Naive thymus-derived CD4-positive, alpha-beta T cell (primary cell): ENCODE measurements at regions not wholly inside any gene's neighbourhood (a gene's known extent, or its start where the extent isn't known, plus 50 kb on each side); places are given as distances from the start of the nearest gene placed in this dataset.

Experiments used
- ATAC-seq: fragments of 150-1000 bp; cut with Tn5 transposase; 2 replicates; pipeline ENCODE4 v1.10.0; 2021; ENCODE audit warnings: mild to moderate bottlenecking, moderate library complexity
- CTCF ChIA-PET: fragments of 350-600 bp; sonication (Branson Sonifier 250); formaldehyde crosslinking; loops from one replicate; lab custom pipeline; 2021; ENCODE audit warnings: antibody characterized with exemption; lab: Charles Lee
- POLR2A ChIA-PET: fragments of 350-600 bp; sonication (Branson Sonifier 250); formaldehyde crosslinking; loops from one replicate; lab custom pipeline; 2021; ENCODE audit warnings: antibody characterized with exemption, inconsistent platforms; lab: Charles Lee
- DNase-seq, 9 donors: peaks; one replicate each; pipeline versions ENCODE4 v3.0.0 to v3.0.0-alpha.2; 2020 to 2022; ENCODE audit warnings: mixed read lengths in 1 of 9
- H3K27ac ChIP-seq: one replicate; pipeline ENCODE4 v1.7.0; 2013; ENCODE audit warnings: mild to moderate bottlenecking, low read depth, low read length, moderate library complexity
- H3K27me3 ChIP-seq, 2 donors: one replicate each; pipeline ENCODE4 v1.7.0; 2013; ENCODE audit warnings: low read length in 2 of 2, mild to moderate bottlenecking in 2 of 2, moderate library complexity in 2 of 2; ENCODE audit not compliant: control insufficient read depth in 2 of 2, insufficient read depth in 2 of 2
- H3K36me3 ChIP-seq, 3 experiments: 1 replicate in 2 of 3; 2 replicates in 1 of 3; pipeline ENCODE4 v1.7.0; 2013; ENCODE audit warnings: low read length in 3 of 3, mild to moderate bottlenecking in 3 of 3, moderate library complexity in 1 of 3; ENCODE audit not compliant: insufficient read depth in 3 of 3, control insufficient read depth in 2 of 3
- H3K4me1 ChIP-seq, 2 donors: one replicate each; pipeline ENCODE4 v1.7.0; 2013; ENCODE audit warnings: low read length in 2 of 2, mild to moderate bottlenecking in 2 of 2, moderate library complexity in 1 of 2; ENCODE audit not compliant: control insufficient read depth in 2 of 2, insufficient read depth in 2 of 2
- H3K4me3 ChIP-seq: 2 replicates; pipeline ENCODE4 v1.7.0; 2013; ENCODE audit warnings: mild to moderate bottlenecking, low read length
- H3K9me3 ChIP-seq, 3 experiments: 1 replicate in 2 of 3; 2 replicates in 1 of 3; pipeline ENCODE4 v1.7.0; 2013; ENCODE audit warnings: low read length in 3 of 3; ENCODE audit not compliant: control insufficient read depth in 2 of 3
- H3K27ac Mint-ChIP-seq, 9 donors: one replicate each; pipeline ENCODE4 v1.8.0; 2020 to 2022; ENCODE audit warnings: mixed read lengths in 9 of 9, mild to moderate bottlenecking in 8 of 9, moderate library complexity in 5 of 9, inconsistent platforms in 2 of 9
- H3K27me3 Mint-ChIP-seq, 5 donors: one replicate each; pipeline ENCODE4 v1.8.0; 2021 to 2022; ENCODE audit warnings: mixed read lengths in 5 of 5, mild to moderate bottlenecking in 1 of 5
- H3K36me3 Mint-ChIP-seq, 5 donors: one replicate each; pipeline ENCODE4 v1.8.0; 2020 to 2022; ENCODE audit warnings: mixed read lengths in 5 of 5, mild to moderate bottlenecking in 3 of 5, inconsistent platforms in 1 of 5
- H3K4me1 Mint-ChIP-seq, 7 donors: one replicate each; pipeline ENCODE4 v1.8.0; 2020 to 2022; ENCODE audit warnings: mixed read lengths in 7 of 7, mild to moderate bottlenecking in 3 of 7, inconsistent platforms in 1 of 7
- H3K4me3 Mint-ChIP-seq, 10 donors: one replicate each; pipeline ENCODE4 v1.8.0; 2020 to 2022; ENCODE audit warnings: mild to moderate bottlenecking in 10 of 10, mixed read lengths in 10 of 10, moderate library complexity in 6 of 10, inconsistent platforms in 2 of 10
- H3K9me3 Mint-ChIP-seq, 11 donors: one replicate each; pipeline ENCODE4 v1.8.0; 2020 to 2022; ENCODE audit warnings: mixed read lengths in 11 of 11, mild to moderate bottlenecking in 4 of 11, inconsistent platforms in 1 of 11, moderate library complexity in 1 of 11
- intact Hi-C, 2 donors: fragments of 100-400 bp; cut with micrococcal nuclease; formaldehyde crosslinking; loops; one replicate each; pipeline ENCODE4 v1.15.1; 2023

DNA sequence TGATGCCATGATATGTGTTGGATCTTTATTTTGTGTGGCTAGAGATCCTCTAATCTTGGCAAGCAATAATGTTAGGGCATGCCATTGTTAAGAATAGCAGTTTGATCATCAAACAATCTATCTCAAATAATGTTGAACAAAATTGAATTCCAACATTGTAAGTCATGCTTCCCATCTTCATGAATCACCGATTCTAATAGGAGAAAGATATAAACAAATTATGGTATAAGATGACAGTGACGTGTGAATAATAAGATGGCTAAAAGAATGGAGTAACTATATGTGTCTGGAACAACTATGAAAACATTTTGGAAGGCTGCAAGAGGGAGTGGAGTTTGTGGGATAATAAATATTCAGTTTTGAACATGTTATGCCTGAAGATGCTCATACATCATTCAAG is 208.4 kb downstream of the DTHD1 start:
- Mint-ChIP-seq H3K27me3 (peaks cover 0 to 5% (median 0%) of the 10 kb centered on the region in 5 donors), H3K4me1 (no peaks in the 10 kb centered on the region), H3K27ac (no peak overlapping the region), H3K36me3 (no peaks in the 10 kb centered on the region), H3K4me3 (no peak overlapping the region), H3K9me3 (peaks cover 0 to 9% (median 0%) of the 10 kb centered on the region in 11 donors)
- DNase-seq = no peak
- intact Hi-C loops = no loop called here
- ATAC-seq = no peak
- H3K27ac ChIP-seq = no peak overlapping the region
- no peak overlapping the region for H3K4me3 ChIP-seq
- H3K9me3 ChIP-seq = no peaks in the 10 kb centered on the region
- no peaks in the 10 kb centered on the region for H3K36me3 ChIP-seq
- H3K4me1 ChIP-seq = no peaks in the 10 kb centered on the region
- no peaks in the 10 kb centered on the region for H3K27me3 ChIP-seq
- CTCF ChIA-PET = no interaction called here
- POLR2A ChIA-PET = no interaction called here

- no peaks in the 10 kb centered on the region for H3K9me3 ChIP-seq
- no peaks in the 10 kb centered on the region for H3K36me3 Mint-ChIP-seq
- DNase-seq (no peak), ATAC-seq (no peak)
- no peaks in the 10 kb centered on the region for H3K4me1 ChIP-seq
- H3K4me3 ChIP-seq = no peak overlapping the region
- H3K27me3 ChIP-seq = no peaks in the 10 kb centered on the region
- ChIA-PET CTCF (no interaction called here), POLR2A (no interaction called here)
- no peak overlapping the region for H3K27ac ChIP-seq
- H3K9me3 Mint-ChIP-seq = peaks cover 0 to 9% (median 0%) of the 10 kb centered on the region in 11 donors
- no peak overlapping the region for H3K27ac Mint-ChIP-seq
- H3K4me3 Mint-ChIP-seq = no peak overlapping the region
- no peaks in the 10 kb centered on the region for H3K36me3 ChIP-seq
- peaks cover 0 to 4% (median 0%) of the 10 kb centered on the region in 5 donors for H3K27me3 Mint-ChIP-seq
- no peaks in the 10 kb centered on the region for H3K4me1 Mint-ChIP-seq
- intact Hi-C loops = no loop called here
Measured at GRCh38 chr4:36492041-36492440, 210.6 kb downstream of the DTHD1 start.

- no peak overlapping the region for H3K27ac ChIP-seq
- ATAC-seq = no peak
- H3K36me3 ChIP-seq = no peaks in the 10 kb centered on the region
- H3K4me1 ChIP-seq = no peaks in the 10 kb centered on the region
- peaks cover 0 to 9% (median 0%) of the 10 kb centered on the region in 11 donors for H3K9me3 Mint-ChIP-seq
- peaks cover 0 to 4% (median 0%) of the 10 kb centered on the region in 5 donors for H3K27me3 Mint-ChIP-seq
- H3K4me1 Mint-ChIP-seq = no peaks in the 10 kb centered on the region
- no peak overlapping the region for H3K27ac Mint-ChIP-seq
- intact Hi-C loops = no loop called here
- no peak overlapping the region for H3K4me3 ChIP-seq
- ChIA-PET CTCF (interaction anchor here (0.6 kb wide), 1 partner anchor 9 kb away, joined by 3 read pairs; no protein-coding TSS in a partner anchor), POLR2A (no interaction called here)
- no peaks in the 10 kb centered on the region for H3K36me3 Mint-ChIP-seq
- no peak overlapping the region for H3K4me3 Mint-ChIP-seq
- no peaks in the 10 kb centered on the region for H3K27me3 ChIP-seq
- DNase-seq = no peak
- H3K9me3 ChIP-seq = no peaks in the 10 kb centered on the region
Measured at GRCh38 chr4:36492590-36492989, 211.2 kb downstream of the DTHD1 start.

- POLR2A ChIA-PET = no interaction called here
- no peak overlapping the region for H3K4me3 ChIP-seq
- no peaks in the 10 kb centered on the region for H3K27me3 ChIP-seq
- Mint-ChIP-seq H3K4me1 (no peaks in the 10 kb centered on the region), H3K27me3 (peaks cover 0 to 4% (median 0%) of the 10 kb centered on the region in 5 donors), H3K36me3 (no peaks in the 10 kb centered on the region), H3K4me3 (no peak overlapping the region), H3K9me3 (peaks cover 0 to 9% (median 0%) of the 10 kb centered on the region in 11 donors), H3K27ac (no peak overlapping the region)
- no peaks in the 10 kb centered on the region for H3K4me1 ChIP-seq
- intact Hi-C loops = no loop called here
- DNase-seq (no peak), ATAC-seq (no peak)
- no peaks in the 10 kb centered on the region for H3K9me3 ChIP-seq
- H3K27ac ChIP-seq = no peak overlapping the region
- CTCF ChIA-PET = interaction anchor here (0.6 kb wide), 1 partner anchor 8 kb away, joined by 3 read pairs; no protein-coding TSS in a partner anchor
- no peaks in the 10 kb centered on the region for H3K36me3 ChIP-seq
Measured at GRCh38 chr4:36493251-36493650, 211.8 kb downstream of the DTHD1 start.

DNA sequence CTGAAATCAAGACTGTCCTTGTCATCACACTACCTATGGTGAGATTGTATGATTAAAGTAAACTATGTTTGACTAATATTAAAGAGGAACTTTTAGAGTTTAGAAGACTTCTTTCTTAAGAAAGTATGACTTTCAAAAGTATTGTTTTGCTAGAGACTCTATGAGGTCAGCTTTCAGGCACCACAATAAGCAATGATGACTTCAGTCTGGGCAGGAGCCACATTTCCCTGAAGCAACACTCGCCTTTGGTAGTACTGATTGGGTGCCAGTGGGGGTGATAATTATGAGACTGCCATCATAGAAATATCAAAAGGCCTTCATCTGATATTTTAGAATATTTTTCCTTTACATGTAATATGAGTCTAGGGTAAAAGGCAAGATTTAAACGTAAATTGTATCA is 212.6 kb downstream of the DTHD1 start:
- no peaks in the 10 kb centered on the region for H3K36me3 Mint-ChIP-seq
- intact Hi-C loops = no loop called here
- Histone ChIP-seq H3K27me3 (no peaks in the 10 kb centered on the region), H3K4me3 (no peak overlapping the region), H3K4me1 (no peaks in the 10 kb centered on the region), H3K9me3 (no peaks in the 10 kb centered on the region), H3K36me3 (no peaks in the 10 kb centered on the region), H3K27ac (no peak overlapping the region)
- peaks cover 0 to 4% (median 0%) of the 10 kb centered on the region in 5 donors for H3K27me3 Mint-ChIP-seq
- peaks cover 0 to 9% (median 0%) of the 10 kb centered on the region in 11 donors for H3K9me3 Mint-ChIP-seq
- no peak overlapping the region for H3K4me3 Mint-ChIP-seq
- no peak overlapping the region for H3K27ac Mint-ChIP-seq
- CTCF ChIA-PET = no interaction called here
- DNase-seq (no peak), ATAC-seq (no peak)
- POLR2A ChIA-PET = no interaction called here
- no peaks in the 10 kb centered on the region for H3K4me1 Mint-ChIP-seq

GRCh38 chr4:36494747-36495146 is 213.3 kb downstream of the DTHD1 start:
- intact Hi-C loops = no loop called here
- no peaks in the 10 kb centered on the region for H3K36me3 ChIP-seq
- POLR2A ChIA-PET = no interaction called here
- H3K4me1 ChIP-seq = no peaks in the 10 kb centered on the region
- no peak for ATAC-seq
- no peak overlapping the region for H3K27ac Mint-ChIP-seq
- H3K27ac ChIP-seq = no peak overlapping the region
- H3K36me3 Mint-ChIP-seq = no peaks in the 10 kb centered on the region
- no peaks in the 10 kb centered on the region for H3K9me3 ChIP-seq
- H3K27me3 ChIP-seq = no peaks in the 10 kb centered on the region
- H3K4me1 Mint-ChIP-seq = no peaks in the 10 kb centered on the region
- H3K4me3 Mint-ChIP-seq = no peak overlapping the region
- H3K4me3 ChIP-seq = no peak overlapping the region
- peaks cover 0 to 4% (median 0%) of the 10 kb centered on the region in 5 donors for H3K27me3 Mint-ChIP-seq
- peaks cover 0 to 9% (median 0%) of the 10 kb centered on the region in 11 donors for H3K9me3 Mint-ChIP-seq
- no peak for DNase-seq
- CTCF ChIA-PET = no interaction called here

GRCh38 chr4:36502350-36502749 is 220.9 kb downstream of the DTHD1 start:
- intact Hi-C loops = no loop called here
- no peak for ATAC-seq
- Mint-ChIP-seq H3K27ac (no peak overlapping the region), H3K9me3 (peaks cover 0 to 4% (median 0%) of the 10 kb centered on the region in 11 donors), H3K36me3 (no peaks in the 10 kb centered on the region), H3K4me1 (no peaks in the 10 kb centered on the region), H3K27me3 (peaks cover 0 to 27% (median 9%) of the 10 kb centered on the region in 5 donors), H3K4me3 (no peak overlapping the region)
- no peak overlapping the region for H3K4me3 ChIP-seq
- no peaks in the 10 kb centered on the region for H3K4me1 ChIP-seq
- POLR2A ChIA-PET = no interaction called here
- CTCF ChIA-PET = no interaction called here
- no peaks in the 10 kb centered on the region for H3K9me3 ChIP-seq
- DNase-seq = no peak
- H3K27me3 ChIP-seq = no peaks in the 10 kb centered on the region
- H3K36me3 ChIP-seq = no peaks in the 10 kb centered on the region
- H3K27ac ChIP-seq = no peak overlapping the region
